ENCODE measurements at regions not wholly inside any gene's neighbourhood (a gene's known extent, or its start where the extent isn't known, plus 50 kb on each side); places are given as distances from the start of the nearest gene placed in this dataset.

DNA sequence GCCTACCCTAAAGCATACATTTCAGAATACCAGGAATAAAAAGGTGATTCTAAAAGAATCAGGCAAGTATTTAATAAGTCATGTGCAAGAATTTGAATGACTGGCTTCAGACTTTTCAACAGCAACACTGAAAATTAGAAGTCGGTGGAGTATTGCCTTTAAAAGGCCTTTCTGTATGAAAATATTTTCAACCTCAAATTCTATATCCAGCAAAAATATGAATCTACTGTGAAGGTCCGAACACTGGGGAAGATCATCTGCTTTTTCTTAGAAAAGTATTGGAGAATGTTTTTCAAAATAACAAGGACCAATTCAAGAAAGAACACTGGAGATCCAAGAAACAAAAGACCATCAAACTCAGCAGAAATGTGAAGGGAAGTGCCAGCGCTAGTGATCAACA, 459.5 kb upstream of the KLF12 start:
- no peak overlapping the region for H2AFZ ChIP-seq (ENCODE audit: control insufficient read depth, low read length)
- TF ChIP-seq EZH2 (IDR thresholded peaks at IDR 0.05; ENCODE audit: low read length): no peak
- TF ChIP-seq, protein P1, sequence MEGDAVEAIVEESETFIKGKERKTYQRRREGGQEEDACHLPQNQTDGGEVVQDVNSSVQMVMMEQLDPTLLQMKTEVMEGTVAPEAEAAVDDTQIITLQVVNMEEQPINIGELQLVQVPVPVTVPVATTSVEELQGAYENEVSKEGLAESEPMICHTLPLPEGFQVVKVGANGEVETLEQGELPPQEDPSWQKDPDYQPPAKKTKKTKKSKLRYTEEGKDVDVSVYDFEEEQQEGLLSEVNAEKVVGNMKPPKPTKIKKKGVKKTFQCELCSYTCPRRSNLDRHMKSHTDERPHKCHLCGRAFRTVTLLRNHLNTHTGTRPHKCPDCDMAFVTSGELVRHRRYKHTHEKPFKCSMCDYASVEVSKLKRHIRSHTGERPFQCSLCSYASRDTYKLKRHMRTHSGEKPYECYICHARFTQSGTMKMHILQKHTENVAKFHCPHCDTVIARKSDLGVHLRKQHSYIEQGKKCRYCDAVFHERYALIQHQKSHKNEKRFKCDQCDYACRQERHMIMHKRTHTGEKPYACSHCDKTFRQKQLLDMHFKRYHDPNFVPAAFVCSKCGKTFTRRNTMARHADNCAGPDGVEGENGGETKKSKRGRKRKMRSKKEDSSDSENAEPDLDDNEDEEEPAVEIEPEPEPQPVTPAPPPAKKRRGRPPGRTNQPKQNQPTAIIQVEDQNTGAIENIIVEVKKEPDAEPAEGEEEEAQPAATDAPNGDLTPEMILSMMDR (optimal IDR thresholded peaks at IDR 0.05 in 1 of 3, IDR thresholded peaks at IDR 0.05 in 1 of 3, conservative IDR thresholded peaks at IDR 0.05 in 1 of 3; ENCODE audit: extremely low read depth in 1 of 3, insufficient read depth in 2 of 3, low read length in 3 of 3): no peak
- no peak for FAIRE-seq
- no peaks in the 10 kb centered on the region for H3K9me1 ChIP-seq (ENCODE audit: control insufficient read depth, extremely low read depth, insufficient read depth, low read length)
- H3K4me3 ChIP-seq (ENCODE audit: control insufficient read depth in 2 of 3, extremely low read depth in 1 of 3, insufficient read depth in 2 of 3, low read depth in 1 of 3, low read length in 3 of 3): no peak overlapping the region
- no peak for DNase-seq (ENCODE audit: low read depth, low spot score)
- no peaks in the 10 kb centered on the region for H3K27me3 ChIP-seq (ENCODE audit: control insufficient read depth, extremely low read depth, insufficient read depth, low read length)
- H4K20me1 ChIP-seq (ENCODE audit: control insufficient read depth, extremely low read depth, insufficient read depth, low read length): no peaks in the 10 kb centered on the region
- no peaks in the 10 kb centered on the region for H3K9me3 ChIP-seq (ENCODE audit: control insufficient read depth, low read depth, low read length)
- no peak overlapping the region for H3K4me2 ChIP-seq (ENCODE audit: control insufficient read depth, extremely low read depth, insufficient read depth, low read depth, low read length)
- no peaks in the 10 kb centered on the region for H3K79me2 ChIP-seq (ENCODE audit: control insufficient read depth, insufficient read depth, low read length)
- dilution Hi-C loops (cut with MboI; ENCODE audit: extremely low pct_ligation_motif_present, low sequenced_read_pairs): no loop called here
- H3K4me1 ChIP-seq (ENCODE audit: control insufficient read depth, extremely low read depth, insufficient read depth, low read length): no peaks in the 10 kb centered on the region
- no peak overlapping the region for H3K9ac ChIP-seq (ENCODE audit: control insufficient read depth, extremely low read depth, insufficient read depth, low read length)
- H3K27ac ChIP-seq (ENCODE audit: control insufficient read depth, insufficient read depth, low read length): no peak overlapping the region
- H3K36me3 ChIP-seq (ENCODE audit: control insufficient read depth in 2 of 2, extremely low read depth in 1 of 2, insufficient read depth in 2 of 2, low read length in 2 of 2): no peaks in the 10 kb centered on the region

DNA sequence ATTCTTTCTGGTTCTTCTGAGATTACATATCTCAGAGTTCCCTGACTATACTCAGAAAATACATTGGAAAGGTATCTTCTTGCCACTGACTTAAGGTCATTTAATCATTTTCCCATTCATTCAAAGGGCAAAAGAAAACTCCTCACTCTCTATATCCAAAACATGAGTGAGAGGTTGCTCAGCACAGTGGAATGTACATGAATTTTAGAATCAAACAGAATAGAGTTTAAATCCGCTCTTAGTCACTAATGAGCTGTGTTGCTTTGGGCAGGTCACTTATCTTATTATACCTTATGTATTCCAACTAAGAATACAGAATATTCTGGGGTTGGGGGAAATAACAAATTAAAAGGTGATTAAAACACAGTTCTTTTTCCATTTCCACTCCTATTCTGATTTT, 452.6 kb upstream of the KLF12 start:
- Histone ChIP-seq H2AFZ (ENCODE audit: control insufficient read depth, low read length) (no peak overlapping the region), H3K36me3 (ENCODE audit: control insufficient read depth in 2 of 2, extremely low read depth in 1 of 2, insufficient read depth in 2 of 2, low read length in 2 of 2) (no peaks in the 10 kb centered on the region), H3K9me1 (ENCODE audit: control insufficient read depth, extremely low read depth, insufficient read depth, low read length) (no peaks in the 10 kb centered on the region), H3K4me3 (ENCODE audit: control insufficient read depth in 2 of 3, extremely low read depth in 1 of 3, insufficient read depth in 2 of 3, low read depth in 1 of 3, low read length in 3 of 3) (no peak overlapping the region), H3K27me3 (ENCODE audit: control insufficient read depth, extremely low read depth, insufficient read depth, low read length) (no peaks in the 10 kb centered on the region), H3K4me2 (ENCODE audit: control insufficient read depth, extremely low read depth, insufficient read depth, low read depth, low read length) (no peak overlapping the region), H3K4me1 (ENCODE audit: control insufficient read depth, extremely low read depth, insufficient read depth, low read length) (no peaks in the 10 kb centered on the region), H3K9me3 (ENCODE audit: control insufficient read depth, low read depth, low read length) (no peaks in the 10 kb centered on the region), H3K27ac (ENCODE audit: control insufficient read depth, insufficient read depth, low read length) (no peak overlapping the region), H3K79me2 (ENCODE audit: control insufficient read depth, insufficient read depth, low read length) (no peaks in the 10 kb centered on the region), H3K9ac (ENCODE audit: control insufficient read depth, extremely low read depth, insufficient read depth, low read length) (no peak overlapping the region), H4K20me1 (ENCODE audit: control insufficient read depth, extremely low read depth, insufficient read depth, low read length) (no peaks in the 10 kb centered on the region)
- no peak for FAIRE-seq
- TF ChIP-seq, protein P1 (optimal IDR thresholded peaks at IDR 0.05 in 1 of 3, IDR thresholded peaks at IDR 0.05 in 1 of 3, conservative IDR thresholded peaks at IDR 0.05 in 1 of 3; ENCODE audit: extremely low read depth in 1 of 3, insufficient read depth in 2 of 3, low read length in 3 of 3): no peak
- TF ChIP-seq EZH2 (IDR thresholded peaks at IDR 0.05; ENCODE audit: low read length): no peak
- dilution Hi-C loops (cut with MboI; ENCODE audit: extremely low pct_ligation_motif_present, low sequenced_read_pairs): no loop called here
- no peak for DNase-seq (ENCODE audit: low read depth, low spot score)
